SU-DHL-6 (cell line): ENCODE measurements at regions not wholly inside any gene's neighbourhood (a gene's known extent, or its start where the extent isn't known, plus 50 kb on each side); places are given as distances from the start of the nearest gene placed in this dataset.

Experiments used
- H2AFZ ChIP-seq: fragments of 200-600 bp; sonication (generic); 2 replicates; pipeline ENCODE4 v1.6.1; 2014; ENCODE audit warnings: low read depth, mild to moderate bottlenecking, moderate library complexity, mixed read lengths, antibody characterized with exemption, low read length; ENCODE audit not compliant: severe bottlenecking
- H3F3A ChIP-seq: fragments of 200-600 bp; shearing (Covaris generic); 2 replicates; pipeline ENCODE4 v1.6.0; 2016; ENCODE audit warnings: antibody characterized with exemption, mild to moderate bottlenecking; ENCODE audit not compliant: insufficient read depth
- H3K27ac ChIP-seq: fragments of 200-600 bp; sonication (generic); 2 replicates; pipeline ENCODE4 v1.5.1; 2016; ENCODE audit warnings: low read depth, mild to moderate bottlenecking, low read length, moderate library complexity, mixed read lengths
- H3K27me3 ChIP-seq: fragments of 200-600 bp; sonication (generic), shearing (Covaris generic); 2 replicates; pipeline ENCODE4 v1.6.0; 2014; ENCODE audit warnings: mild to moderate bottlenecking, low read length
- H3K36me3 ChIP-seq: fragments of 200-600 bp; sonication (generic); 2 replicates; pipeline ENCODE4 v1.6.1; 2014; ENCODE audit warnings: mild to moderate bottlenecking, low read length, mixed read lengths
- H3K4me2 ChIP-seq: fragments of 300-600, 200-600 bp; shearing (Covaris generic), sonication (generic); 2 replicates; pipeline ENCODE4 v1.6.0; 2014; ENCODE audit warnings: low read length, low read depth, mild to moderate bottlenecking; ENCODE audit not compliant: poor library complexity, severe bottlenecking
- H3K4me3 ChIP-seq: fragments of 200-600 bp; sonication (generic); 2 replicates; pipeline ENCODE4 v1.5.1; 2014; ENCODE audit warnings: antibody characterized with exemption, low read length, mild to moderate bottlenecking, mixed read lengths; ENCODE audit not compliant: insufficient read depth, poor library complexity, severe bottlenecking
- H3K79me2 ChIP-seq: fragments of 200-600 bp; sonication (generic); 2 replicates; pipeline ENCODE4 v1.6.1; 2014; ENCODE audit warnings: mild to moderate bottlenecking, low read length, moderate library complexity; ENCODE audit not compliant: insufficient read depth
- H3K9ac ChIP-seq: fragments of 200-600 bp; sonication (generic); 2 replicates; pipeline ENCODE4 v1.7.0; 2014; ENCODE audit warnings: mild to moderate bottlenecking, low read length
- H3K9me2 ChIP-seq: fragments of 200-600 bp; sonication (generic); replicated peaks from 2 replicates; pipeline ENCODE4 v1.6.1; 2014; ENCODE audit warnings: low read length; ENCODE audit not compliant: insufficient read depth
- H3K9me3 ChIP-seq: fragments of 200-600 bp; sonication (generic); 2 replicates; pipeline ENCODE4 v1.6.1; 2014; ENCODE audit warnings: low read length, mixed read lengths; ENCODE audit not compliant: insufficient read depth
- H4K20me1 ChIP-seq: fragments of 200-600 bp; sonication (generic); 2 replicates; pipeline ENCODE4 v1.6.1; 2014; ENCODE audit warnings: low read depth, mild to moderate bottlenecking, antibody characterized with exemption, low read length, moderate library complexity, mixed read lengths
- EZH2phosphoT487 ChIP-seq: fragments of 200-600 bp; sonication (generic), shearing (Covaris generic); conservative IDR thresholded peaks from 2 replicates; pipeline ENCODE4 v1.6.1; 2018; ENCODE audit warnings: mild to moderate bottlenecking, antibody characterized with exemption, low read length, moderate library complexity, mixed read lengths
- TF ChIP-seq, protein P1 (sequence below): fragments of 200-600 bp; sonication (generic); IDR thresholded peaks from one replicate; pipeline ENCODE4 v1.5.1; 2017; ENCODE audit warnings: antibody characterized with exemption, mild to moderate bottlenecking, low read length, moderate library complexity; ENCODE audit not compliant: insufficient read depth, poor library complexity, severe bottlenecking

DNA sequence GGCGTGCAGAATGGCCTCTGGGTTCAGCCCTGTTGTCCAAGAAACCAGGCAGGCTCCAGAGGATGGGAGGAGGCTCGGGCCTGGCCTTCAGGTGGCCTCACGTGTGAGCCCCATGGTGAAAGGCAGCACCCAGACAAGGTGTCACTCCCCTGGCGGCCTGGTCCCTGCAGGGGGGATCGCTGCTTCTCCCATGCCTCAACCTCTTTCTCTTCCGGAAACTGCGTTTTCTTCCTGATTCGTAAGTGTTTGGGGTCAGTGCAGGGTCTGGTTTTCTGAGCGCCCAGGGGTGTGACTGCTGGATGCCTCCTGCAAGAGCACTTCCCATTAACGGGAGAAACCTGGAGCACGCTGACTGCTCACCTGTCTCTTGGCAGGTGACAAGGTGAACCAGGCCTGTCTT lies 70.0 kb upstream of the CIBAR2 start:
- Histone ChIP-seq H3K27me3 (no peaks in the 10 kb centered on the region), H3K79me2 (no peaks in the 10 kb centered on the region), H4K20me1 (no peaks in the 10 kb centered on the region), H3F3A (no peaks in the 10 kb centered on the region), H3K9ac (no peak overlapping the region), H3K9me2 (no peaks in the 10 kb centered on the region), H3K36me3 (no peaks in the 10 kb centered on the region), H3K27ac (no peak overlapping the region), H3K4me2 (no peak overlapping the region), H3K9me3 (no peaks in the 10 kb centered on the region; the same call in 1 of the 2 replicates), H2AFZ (no peak overlapping the region), H3K4me3 (no peak overlapping the region)
- TF ChIP-seq, protein P1, sequence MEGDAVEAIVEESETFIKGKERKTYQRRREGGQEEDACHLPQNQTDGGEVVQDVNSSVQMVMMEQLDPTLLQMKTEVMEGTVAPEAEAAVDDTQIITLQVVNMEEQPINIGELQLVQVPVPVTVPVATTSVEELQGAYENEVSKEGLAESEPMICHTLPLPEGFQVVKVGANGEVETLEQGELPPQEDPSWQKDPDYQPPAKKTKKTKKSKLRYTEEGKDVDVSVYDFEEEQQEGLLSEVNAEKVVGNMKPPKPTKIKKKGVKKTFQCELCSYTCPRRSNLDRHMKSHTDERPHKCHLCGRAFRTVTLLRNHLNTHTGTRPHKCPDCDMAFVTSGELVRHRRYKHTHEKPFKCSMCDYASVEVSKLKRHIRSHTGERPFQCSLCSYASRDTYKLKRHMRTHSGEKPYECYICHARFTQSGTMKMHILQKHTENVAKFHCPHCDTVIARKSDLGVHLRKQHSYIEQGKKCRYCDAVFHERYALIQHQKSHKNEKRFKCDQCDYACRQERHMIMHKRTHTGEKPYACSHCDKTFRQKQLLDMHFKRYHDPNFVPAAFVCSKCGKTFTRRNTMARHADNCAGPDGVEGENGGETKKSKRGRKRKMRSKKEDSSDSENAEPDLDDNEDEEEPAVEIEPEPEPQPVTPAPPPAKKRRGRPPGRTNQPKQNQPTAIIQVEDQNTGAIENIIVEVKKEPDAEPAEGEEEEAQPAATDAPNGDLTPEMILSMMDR = no peak
- no peak for TF ChIP-seq EZH2phosphoT487

DNA sequence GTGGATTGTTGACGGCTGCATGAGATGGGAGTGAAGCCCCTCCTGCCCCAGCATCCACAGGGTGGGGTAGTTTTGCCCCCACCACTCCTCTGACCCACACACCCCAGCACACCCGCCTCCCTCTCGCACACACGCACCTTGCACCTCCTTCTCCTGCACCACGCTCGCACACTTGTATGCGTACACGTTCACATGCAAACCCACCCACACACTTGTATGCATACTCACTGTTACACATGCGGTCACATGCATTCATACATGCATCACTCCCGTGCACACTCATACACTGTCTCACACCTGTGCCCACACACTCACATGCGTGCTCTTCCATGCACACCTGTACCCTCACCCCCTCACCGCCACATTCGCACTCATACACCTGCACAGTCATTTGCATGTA lies 70.5 kb upstream of the CIBAR2 start:
- Histone ChIP-seq H3K4me2 (no peak overlapping the region), H2AFZ (no peak overlapping the region), H3K9ac (no peak overlapping the region), H3F3A (no peaks in the 10 kb centered on the region), H3K9me3 (no peaks in the 10 kb centered on the region; the same call in 1 of the 2 replicates), H3K36me3 (no peaks in the 10 kb centered on the region), H3K79me2 (no peaks in the 10 kb centered on the region), H3K4me3 (no peak overlapping the region), H3K27me3 (no peaks in the 10 kb centered on the region), H3K27ac (no peak overlapping the region), H3K9me2 (no peaks in the 10 kb centered on the region), H4K20me1 (no peaks in the 10 kb centered on the region)
- TF ChIP-seq EZH2phosphoT487 = no peak
- TF ChIP-seq, protein P1 = no peak

DNA sequence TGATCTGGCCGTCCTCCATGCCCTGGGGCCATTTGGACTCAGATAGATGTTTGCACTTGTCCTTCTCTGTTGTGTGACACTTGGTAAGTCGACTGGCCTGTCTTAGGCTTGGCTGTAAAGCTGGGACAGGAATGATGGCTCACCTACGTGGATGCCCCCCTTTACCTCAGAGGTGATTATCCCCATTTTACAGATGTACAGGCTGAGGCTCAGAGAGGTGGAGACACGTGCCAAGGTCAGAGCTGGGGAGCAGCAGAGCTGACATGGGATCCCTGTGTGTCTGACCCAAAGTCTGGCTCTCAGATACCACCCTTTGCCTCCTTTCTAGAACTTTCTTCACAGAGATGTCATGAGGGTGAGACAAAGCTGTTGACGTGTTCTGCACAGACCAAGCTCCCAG lies 71.3 kb upstream of the CIBAR2 start:
- no peaks in the 10 kb centered on the region for H3K36me3 ChIP-seq
- H3K9me2 ChIP-seq = no peaks in the 10 kb centered on the region
- no peak overlapping the region for H3K9ac ChIP-seq
- no peaks in the 10 kb centered on the region for H3F3A ChIP-seq
- H2AFZ ChIP-seq = no peak overlapping the region
- TF ChIP-seq EZH2phosphoT487 = no peak
- TF ChIP-seq, protein P1 = no peak
- no peaks in the 10 kb centered on the region for H3K27me3 ChIP-seq
- no peak overlapping the region for H3K4me2 ChIP-seq
- H4K20me1 ChIP-seq = no peaks in the 10 kb centered on the region
- no peak overlapping the region for H3K27ac ChIP-seq
- H3K9me3 ChIP-seq = no peaks in the 10 kb centered on the region; the same call in 1 of the 2 replicates
- no peaks in the 10 kb centered on the region for H3K79me2 ChIP-seq
- H3K4me3 ChIP-seq = no peak overlapping the region

DNA sequence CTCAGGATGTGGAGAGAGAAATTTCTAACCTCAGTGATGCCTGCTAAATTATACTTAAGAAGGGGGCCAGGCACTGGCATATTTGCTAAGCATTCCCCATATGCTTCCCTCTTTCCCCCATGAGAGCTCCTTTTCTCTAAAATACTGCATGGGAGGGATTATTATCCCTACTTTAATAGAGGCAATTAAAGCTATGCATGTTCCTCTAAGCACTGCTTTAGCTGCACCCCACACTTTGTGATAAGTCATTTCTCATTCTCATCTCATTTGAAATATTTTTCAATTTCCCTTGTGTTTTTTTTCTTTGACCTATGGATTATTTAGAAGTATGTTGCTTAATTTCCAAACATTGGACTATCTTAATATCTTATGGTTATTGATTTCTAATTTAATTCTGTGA lies 72.1 kb upstream of the CIBAR2 start:
- no peak overlapping the region for H2AFZ ChIP-seq
- no peaks in the 10 kb centered on the region for H3K36me3 ChIP-seq
- no peaks in the 10 kb centered on the region for H3K27me3 ChIP-seq
- no peak overlapping the region for H3K4me2 ChIP-seq
- no peak overlapping the region for H3K4me3 ChIP-seq
- H3K9me2 ChIP-seq = no peaks in the 10 kb centered on the region
- no peaks in the 10 kb centered on the region for H4K20me1 ChIP-seq
- H3K9me3 ChIP-seq = no peaks in the 10 kb centered on the region; the same call in 1 of the 2 replicates
- H3K9ac ChIP-seq = no peak overlapping the region
- no peak for TF ChIP-seq EZH2phosphoT487
- TF ChIP-seq, protein P1 = no peak
- H3K27ac ChIP-seq = no peak overlapping the region
- no peaks in the 10 kb centered on the region for H3F3A ChIP-seq
- H3K79me2 ChIP-seq = no peaks in the 10 kb centered on the region
